Left lobe of liver (tissue), 2 donors: ENCODE measurements at regions not wholly inside any gene's neighbourhood (a gene's known extent, or its start where the extent isn't known, plus 50 kb on each side); places are given as distances from the start of the nearest gene placed in this dataset.
"Not testable (repeated sequence)": the region's sequence is repeated elsewhere in the genome, so short reads cannot be mapped to it uniquely, and the experiment has no call there.

Source experiments
- ATAC-seq: fragments of 200-7000 bp; cut with Tn5 transposase; one replicate; pipeline ENCODE4 v1.9.1; 2020; ENCODE audit warnings: mild to moderate bottlenecking, moderate library complexity
- DNase-seq: peaks from one replicate; pipeline ENCODE4 v3.0.0-alpha.2; 2020; ENCODE audit warnings: low spot score
- donor health status: DM: no; HTN: no; CAD: no; lungs with moderate emphysema.
- donor health status: DM: no; HTN: yes; CAD: no.

DNA sequence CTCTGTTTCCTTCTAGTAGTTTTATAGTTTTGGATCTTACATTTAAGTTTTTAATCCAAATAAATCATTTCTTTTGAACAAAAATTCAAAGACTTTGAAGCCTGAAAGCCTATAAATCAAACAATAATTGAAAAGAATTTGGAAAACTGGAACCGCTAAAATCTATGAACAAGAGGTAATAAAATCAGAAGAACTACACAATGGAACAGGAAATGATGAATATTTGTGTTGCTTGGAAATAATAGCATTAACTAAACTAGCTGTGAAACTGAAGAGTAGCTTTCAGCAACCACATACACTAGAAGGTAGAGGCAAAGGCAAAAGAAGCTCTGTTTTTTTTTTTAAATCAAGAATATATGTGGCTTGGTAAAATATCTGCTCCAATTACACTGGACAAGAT is 147.9 kb upstream of the ABI3BP start:
- no peak for ATAC-seq
- no peak for DNase-seq

DNA sequence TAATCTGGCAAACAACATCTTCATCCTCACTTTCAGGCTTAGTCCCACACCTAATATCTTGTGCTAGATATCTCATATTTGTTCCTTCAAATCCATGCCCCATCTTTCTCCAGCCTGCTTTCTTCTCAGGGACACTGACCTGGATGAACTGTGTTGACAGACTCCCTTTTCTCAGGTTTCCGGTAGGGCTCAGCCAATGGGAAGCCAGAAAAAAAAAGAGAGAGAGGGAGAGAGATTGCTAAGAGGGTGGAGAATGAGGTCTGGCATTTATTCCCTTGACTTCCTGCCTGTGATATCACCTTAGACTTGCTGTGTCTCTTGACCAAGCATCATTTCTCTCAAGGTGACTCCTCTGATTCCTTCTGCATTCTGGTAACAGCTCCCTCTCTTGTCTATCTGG is 145.6 kb upstream of the ABI3BP start:
- DNase-seq (no peak), ATAC-seq (no peak)

DNA sequence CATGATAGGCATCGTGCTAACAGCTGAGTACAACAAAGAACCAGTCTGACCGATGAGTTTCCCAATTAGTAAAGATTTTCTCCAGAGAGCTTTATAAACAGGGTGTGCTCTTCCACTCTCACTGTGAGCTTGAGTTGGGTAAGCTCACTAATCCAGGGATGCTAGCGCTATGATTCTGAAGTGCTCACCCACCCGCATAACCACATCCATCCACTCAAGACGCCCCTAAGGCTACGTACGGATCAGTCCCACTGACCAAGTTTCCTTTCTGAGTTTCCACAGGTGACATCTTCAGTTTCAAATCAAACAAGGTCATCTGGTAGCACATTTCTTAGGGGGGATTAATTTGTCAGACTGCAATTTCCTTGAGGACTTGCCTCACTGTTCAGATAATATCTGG is 141.1 kb upstream of the ABI3BP start:
- DNase-seq (no peak), ATAC-seq (no peak)

DNA sequence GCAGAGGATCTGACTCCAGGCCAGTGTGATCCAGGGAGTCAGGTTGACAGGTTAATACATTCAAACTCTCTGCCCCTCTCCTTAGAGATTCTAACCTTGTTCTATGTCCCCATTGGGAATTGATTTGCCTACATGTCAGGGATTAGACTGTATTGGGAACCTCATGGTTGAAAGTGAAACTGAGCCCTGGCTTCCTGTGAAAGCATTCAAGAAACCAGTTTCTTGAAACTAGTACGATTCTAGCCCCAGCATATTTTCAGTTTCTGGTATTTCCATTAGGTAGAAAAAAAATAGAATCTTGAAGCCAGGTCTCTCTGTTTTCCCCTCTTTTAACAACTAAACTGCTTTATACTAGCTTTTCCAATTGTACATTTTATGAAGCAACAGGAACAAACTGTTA is 140.4 kb upstream of the ABI3BP start:
- DNase-seq, result no peak
- no peak for ATAC-seq

DNA sequence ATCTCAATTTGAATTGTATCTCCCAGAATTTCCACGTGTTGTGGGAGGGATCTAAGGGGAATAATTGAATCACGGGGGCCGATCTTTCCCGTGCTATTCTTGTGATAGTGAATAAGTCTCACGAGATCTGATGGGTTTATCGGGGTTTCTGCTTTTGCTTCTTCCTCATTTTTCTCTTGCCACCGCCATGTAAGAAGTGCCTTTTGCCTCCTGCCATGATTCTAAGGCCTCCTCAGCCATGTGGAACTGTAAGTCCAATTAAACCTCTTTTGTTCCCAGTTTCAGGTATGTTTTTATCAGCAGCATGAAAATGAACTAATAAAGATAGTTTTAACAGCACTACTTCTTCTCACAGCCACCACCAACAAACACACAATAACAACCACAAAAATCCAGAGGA is 140.0 kb upstream of the ABI3BP start:
- not testable (repeated sequence) for ATAC-seq, DNase-seq

DNA sequence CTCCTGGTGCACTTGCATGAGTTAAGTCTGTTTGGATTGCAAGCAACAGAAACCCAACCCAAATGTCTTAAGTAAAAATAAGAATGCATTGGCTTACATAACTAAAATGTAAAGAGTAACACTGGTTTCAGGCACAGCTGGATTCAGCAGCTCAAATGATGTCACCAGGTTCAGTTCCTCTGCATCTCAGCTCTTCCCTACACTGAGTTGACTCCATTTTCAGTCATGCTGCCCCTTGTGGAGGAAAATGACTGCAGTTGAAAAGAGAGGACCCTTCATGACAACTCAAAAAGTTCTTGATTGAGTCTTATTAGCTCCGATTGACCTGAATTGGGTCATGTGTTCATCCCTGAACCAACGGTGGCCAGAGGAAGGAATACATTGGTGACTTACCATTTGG is 138.5 kb upstream of the ABI3BP start:
- no peak for DNase-seq
- no peak for ATAC-seq

DNA sequence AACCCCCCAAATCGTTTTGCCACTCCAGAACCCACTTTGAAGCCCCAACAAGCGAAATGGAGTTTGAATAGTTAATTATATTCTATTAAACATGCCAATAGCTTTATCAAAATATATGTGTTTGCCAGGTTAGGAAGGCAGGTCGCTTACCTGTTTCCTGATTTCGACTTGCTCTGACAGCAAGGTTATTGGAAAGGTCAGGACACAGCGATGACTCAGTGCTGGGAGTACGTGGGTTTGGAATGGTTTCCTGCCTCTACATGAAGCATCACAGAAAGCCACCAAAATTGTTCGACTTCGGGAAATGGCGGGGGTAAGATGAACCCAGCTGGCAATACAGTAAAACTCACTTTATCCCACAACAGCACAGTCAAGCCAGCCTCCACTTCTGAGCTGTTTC is 135.6 kb upstream of the ABI3BP start:
- no peak for ATAC-seq
- no peak for DNase-seq

DNA sequence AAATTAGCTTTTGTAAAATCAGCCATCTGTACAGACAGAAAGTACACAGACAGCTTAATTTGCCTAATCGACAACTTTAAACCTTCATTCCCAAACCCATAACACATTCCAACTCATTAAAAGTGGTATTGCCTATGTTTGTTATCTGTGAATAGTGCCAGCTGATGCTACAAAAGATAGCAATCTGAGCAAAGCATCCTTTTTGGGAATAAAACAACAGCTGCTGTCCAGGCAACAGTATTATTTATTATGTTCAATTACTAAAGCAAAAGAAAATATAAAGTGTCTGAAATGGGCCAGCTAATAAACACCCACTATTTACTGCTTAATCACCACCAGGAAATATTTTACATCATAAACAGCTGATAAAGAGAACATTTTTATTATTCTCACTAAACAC is 134.8 kb upstream of the ABI3BP start:
- ATAC-seq (no peak), DNase-seq (no peak)

DNA sequence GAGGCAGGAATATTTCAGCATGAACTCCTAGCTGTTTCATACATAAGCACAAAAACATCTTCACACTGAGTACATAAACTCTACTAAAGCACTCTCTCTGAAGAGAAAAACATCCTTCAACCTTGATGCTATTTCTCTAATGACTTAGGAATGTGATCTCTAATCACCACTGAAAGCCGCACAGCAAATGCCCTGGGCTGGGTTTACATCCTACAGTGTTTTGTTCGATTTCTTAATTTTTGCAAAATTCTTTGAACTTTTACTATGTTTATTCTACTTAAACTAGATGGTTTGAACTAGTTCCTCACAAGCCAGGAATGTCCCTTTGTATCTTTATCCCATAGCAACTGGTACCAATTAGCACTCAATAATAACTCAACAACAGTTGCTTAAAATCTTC is 130.9 kb upstream of the ABI3BP start:
- no peak for ATAC-seq
- DNase-seq, result no peak

DNA sequence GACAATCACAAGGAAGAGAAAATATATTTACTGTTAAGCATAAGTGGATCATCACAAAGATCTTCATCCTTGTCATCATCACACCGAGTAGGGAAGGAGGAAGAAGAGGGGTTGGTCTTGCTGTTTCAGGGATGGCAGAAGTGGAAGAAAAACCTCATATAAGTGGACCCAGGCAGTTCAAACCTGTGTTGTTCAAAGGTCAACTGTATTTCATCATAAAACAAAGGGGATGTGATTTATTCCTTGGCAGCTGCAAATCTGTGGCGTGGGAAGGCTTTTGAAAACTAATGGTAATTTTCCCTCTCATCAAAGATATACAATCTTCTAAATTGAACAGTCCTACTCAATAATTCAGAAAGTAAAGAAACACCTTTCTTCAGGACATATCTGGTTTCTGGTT is 129.9 kb upstream of the ABI3BP start:
- DNase-seq, result no peak
- no peak for ATAC-seq

DNA sequence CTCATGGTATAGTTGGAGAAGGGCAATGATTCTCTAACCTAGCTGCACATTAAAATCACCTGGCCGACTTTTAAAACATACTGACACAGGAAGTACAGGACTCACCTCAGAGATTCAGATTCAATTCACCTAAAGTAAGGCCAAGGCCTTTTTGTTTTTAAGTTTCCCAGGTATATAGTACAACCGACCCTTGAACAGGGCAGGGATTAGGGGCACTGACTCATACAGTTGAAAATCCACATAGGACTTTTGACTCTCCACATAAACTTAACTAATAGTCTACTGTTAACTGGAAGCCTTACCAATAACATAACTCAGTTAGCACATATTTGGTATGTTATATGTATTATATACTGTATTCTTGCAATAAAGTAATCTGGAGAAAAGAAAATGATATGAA is 129.5 kb upstream of the ABI3BP start:
- DNase-seq (no peak), ATAC-seq (no peak)

DNA sequence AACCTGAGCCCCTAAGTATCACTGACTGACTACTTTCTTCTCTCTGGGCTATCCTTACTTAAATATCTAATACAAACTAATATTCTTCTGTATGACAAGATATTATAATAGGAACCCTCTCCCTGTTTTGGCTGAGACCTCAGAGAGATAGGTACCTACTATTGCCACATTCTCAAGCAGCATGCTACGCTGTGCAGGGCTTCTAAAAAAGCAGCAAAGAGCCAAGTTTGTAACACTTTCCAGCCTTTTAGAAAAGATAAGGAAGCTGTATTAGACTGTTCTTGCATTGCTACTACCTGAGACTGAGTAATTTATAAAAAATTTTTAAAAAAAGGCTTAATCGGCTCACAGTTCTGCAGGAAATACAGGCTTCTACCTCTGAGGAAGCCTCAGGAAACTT is 126.8 kb upstream of the ABI3BP start:
- ATAC-seq (no peak), DNase-seq (no peak)

DNA sequence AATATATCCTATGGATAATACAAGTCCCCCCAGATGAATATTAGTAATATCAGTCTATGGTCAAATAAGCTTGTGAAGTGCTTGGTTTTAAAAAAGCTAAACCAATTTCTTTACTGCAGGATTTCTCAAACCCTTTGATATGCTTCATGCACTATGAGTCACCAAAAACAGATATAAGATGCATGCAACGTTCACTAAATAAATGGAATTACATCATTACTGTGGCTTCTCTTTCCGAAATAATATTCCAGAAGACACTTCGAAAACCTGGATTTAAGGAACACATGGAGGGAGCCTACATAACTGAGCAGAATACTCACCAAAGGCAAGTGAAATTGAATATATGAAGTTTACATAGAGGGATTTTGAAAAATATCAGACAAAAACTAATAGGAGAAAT is 126.3 kb upstream of the ABI3BP start:
- DNase-seq, result no peak
- ATAC-seq, result no peak

DNA sequence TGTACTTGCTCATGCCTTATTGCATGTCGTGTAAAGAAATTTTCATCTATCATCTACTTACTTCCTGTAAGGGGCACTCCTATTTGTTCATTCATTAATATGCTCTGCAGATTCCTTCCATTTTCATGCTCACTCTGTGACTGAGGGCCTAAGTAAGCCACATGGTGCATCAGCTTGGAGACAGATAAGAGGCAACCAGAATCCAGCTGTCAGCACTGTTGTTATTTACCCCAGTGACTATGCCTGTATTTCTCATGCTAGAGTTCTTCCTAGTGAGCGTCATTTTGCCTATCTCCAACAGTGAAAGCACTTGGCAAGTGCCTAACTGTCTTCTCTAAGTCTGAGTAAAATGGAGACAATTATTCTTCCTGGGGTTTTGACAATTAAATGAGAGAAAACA is 124.8 kb upstream of the ABI3BP start:
- ATAC-seq, result no peak
- no peak for DNase-seq

DNA sequence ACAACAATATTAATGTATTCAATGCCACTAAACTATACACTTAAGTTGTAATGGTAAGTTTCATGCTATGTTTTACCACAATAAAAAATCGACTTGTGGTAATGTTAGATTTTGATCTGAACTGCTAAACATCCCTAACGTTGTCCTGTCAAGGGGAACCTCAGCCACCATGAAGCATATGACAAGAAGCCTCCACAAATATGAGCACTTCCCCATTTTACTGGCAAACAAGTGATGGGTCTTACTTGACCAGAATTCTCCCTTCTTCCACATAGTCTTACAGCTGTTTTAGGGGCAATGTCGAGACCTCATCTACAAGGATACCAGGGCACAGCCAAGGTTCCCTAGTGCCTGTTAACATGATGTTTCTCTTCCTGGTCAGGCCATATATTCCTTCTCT is 124.2 kb upstream of the ABI3BP start:
- ATAC-seq, result no peak
- no peak for DNase-seq

DNA sequence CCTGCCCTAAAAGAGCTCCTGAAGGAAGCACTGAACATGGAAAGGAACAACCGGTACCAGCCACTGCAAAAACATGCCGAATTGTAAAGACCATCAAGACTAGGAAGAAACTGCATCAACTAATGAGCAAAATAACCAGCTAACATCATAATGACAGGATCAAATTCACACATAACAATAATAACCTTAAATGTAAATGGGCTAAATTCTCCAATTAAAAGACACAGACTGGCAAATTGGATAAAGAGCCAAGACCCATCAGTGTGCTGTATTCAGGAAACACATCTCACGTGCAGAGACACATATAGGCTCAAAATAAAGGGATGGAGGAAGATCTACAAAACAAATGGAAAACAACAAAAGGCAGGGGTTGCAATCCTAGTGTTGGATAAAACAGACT is 117.1 kb upstream of the ABI3BP start:
- not testable (repeated sequence) for ATAC-seq, DNase-seq

DNA sequence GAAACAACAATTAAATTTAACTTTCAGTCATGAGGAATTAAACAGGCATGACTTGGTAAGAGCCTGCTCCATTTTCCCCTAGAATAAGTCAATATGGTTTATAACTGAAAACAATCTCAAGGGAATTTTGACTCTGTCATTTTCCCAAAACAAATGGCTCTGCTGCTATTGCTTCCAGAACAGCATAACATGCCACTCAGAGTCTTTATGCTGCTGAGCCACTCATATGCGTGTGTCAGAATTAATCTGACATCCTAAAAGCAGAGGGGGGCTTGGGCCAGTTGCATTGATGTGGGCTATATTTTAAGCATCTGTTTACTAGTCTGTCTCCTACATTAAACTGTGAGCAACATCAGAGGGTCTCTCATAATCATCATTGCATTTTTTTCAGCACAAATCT is 111.1 kb upstream of the ABI3BP start:
- no peak for DNase-seq
- ATAC-seq, result no peak

DNA sequence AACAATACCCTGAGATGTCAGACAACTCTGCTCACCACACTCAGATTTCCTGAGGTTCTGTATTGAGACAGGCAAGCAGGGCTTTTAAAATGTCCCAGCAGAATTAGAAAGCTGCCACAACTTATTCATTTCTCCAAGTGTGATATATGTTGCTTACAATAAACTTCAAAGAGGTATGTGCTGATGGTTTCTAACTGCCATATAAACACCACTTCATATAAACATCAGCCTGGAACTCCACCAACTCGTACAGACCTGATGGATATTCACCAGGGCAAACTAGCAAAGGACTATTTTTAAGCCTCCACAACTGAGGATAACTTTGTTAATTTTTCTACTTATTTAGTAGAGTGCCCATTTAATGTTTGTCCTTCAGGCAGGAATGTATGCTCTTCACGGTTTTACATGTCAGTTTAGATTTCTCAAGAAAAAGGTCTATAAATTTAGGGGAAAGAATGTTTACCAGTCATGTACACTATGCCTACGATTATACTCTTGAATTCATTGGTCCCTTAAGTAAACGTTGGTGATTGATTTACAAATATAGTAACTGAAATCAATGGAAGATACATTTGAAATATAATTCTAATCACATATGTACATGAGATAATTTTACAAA is 109.6 kb upstream of the ABI3BP start:
- ATAC-seq, result no peak
- no peak for DNase-seq

DNA sequence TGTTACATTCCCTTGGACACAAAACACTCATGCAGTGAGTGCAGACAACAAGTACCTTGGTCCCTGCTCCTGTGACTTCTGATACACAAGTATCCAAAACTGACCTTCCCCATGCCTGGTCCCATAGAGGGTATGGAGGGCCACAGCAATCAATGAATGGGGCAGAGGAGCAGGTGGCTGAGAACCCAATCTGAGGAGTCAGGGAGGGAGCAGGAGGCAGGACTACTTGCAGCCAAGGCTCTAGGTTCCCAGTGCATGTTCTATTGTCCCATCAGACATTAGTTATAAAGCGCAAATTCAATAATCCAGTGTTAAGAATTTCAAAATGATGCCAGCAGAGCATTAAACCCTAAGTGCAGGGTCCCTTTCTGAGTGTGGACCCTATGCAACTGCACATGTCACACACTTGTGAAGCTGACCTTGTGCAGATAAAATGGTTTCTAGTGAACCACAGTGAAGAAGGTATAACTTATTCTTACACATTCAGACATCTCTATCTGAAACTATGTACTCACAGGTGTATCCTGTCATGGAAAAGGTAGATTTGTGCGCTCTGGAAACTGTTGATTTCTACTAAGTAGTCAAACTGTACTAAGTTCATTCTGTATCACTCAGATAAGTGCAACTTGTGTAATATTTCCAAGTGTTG is 107.3 kb upstream of the ABI3BP start:
- ATAC-seq (no peak), DNase-seq (no peak)

DNA sequence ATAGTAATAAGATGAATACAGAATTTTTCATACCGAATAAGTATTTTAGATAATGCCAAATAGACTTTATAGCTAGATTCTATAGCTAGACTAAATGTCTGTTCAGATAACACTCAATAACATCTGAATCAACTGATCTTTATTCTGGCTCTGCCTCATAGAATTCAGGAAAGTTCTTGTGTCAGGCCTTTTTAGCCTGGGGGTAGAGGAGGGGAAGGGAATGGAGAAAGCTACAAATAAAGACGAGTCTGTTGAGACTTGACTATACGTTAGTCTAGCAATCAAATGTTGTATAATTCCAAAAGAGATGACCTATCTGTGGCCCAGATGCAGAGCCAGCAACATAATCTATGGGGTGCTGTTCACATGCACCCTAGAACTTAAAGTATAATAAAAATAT is 106.6 kb upstream of the ABI3BP start:
- DNase-seq (no peak), ATAC-seq (no peak)

DNA sequence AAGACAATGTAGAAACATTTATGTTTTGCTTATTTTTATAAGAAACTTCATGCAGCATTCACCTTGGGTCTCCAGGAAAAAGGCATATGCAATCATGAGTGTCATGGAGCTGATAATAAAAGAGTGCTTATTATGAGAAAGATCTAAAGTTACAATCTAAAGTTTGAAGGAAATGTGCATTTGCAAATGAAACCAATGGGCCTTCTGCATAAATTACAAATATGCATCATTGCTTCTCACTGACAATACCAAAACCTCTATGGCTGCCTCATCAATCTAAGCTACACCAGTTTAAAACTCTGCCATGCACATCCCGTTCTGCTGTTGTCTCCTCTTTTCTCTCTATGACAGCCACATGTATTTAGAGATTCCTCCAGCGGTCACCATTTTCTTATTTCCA is 103.2 kb upstream of the ABI3BP start:
- ATAC-seq, result no peak
- no peak for DNase-seq

DNA sequence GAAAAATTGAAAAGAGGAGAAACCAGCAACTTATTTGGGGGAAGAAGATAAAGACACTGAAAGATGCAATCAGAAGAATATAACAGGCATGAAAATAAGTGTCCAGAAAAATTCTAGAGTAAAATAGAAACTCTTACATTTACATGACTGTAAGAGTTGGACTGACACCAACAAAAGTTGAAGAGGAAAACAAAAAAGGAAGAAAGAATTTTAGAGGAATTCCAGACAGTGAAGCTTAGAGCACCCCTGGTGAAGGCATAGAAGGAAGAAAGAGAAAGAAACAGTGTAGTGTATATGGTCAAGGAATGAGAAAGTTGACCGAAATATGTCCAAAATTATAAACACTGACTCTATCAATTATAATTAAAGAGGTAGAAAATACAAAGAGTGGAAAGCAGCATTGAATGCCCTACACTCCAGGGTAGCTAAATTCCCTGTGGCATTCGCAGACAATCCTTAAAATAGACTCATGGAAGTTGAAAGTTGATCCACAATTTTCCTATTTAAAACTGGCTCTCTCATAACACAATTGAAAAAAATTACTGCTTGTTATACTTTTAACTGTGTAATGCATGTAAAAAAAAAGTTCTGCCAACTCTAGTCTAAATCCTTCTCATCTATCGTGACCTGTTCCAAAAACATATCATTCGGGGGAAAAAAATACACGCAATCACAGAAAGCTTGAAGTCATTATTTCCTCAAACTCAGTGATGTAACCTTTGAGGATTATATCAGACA is 102.6 kb upstream of the ABI3BP start:
- DNase-seq (no peak), ATAC-seq (no peak)

DNA sequence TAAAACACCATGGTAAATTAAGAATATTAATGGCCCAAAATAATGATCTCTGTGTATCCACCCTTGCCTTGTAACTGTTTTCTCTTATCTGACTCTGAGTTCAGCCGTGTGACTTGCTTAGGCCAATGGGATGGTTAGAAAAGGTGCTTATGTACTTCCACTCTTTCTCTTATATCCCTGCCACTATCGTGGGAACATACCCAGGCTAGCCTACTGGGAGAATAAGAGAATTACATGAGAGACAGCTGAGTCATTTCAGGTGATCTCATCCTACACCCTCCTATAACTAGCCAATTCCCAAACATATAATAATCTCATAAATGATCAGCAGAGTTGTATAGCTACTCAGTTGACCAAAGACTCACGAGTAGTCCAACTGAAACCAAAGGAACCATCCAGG is 98.3 kb upstream of the ABI3BP start:
- DNase-seq (no peak), ATAC-seq (no peak)
